HCT116 (cell line): ENCODE measurements at regions not wholly inside any gene's neighbourhood (a gene's known extent, or its start where the extent isn't known, plus 50 kb on each side); places are given as distances from the start of the nearest gene placed in this dataset.

Experiments
- ATAC-seq: fragments of 200-7000 bp; cut with Tn5 transposase; 2 replicates; pipeline ENCODE4 v1.9.1; 2020; ENCODE audit warnings: mild to moderate bottlenecking, moderate library complexity
- BruUV-seq: library from RNA; stranded (reverse); fragments of 400-500 nt; replicated peaks from 2 replicates; lab custom pipeline; 2021; lab: Mats Ljungman, UMichigan
- CTCF ChIA-PET: fragments of 300-600 bp; sonication (Branson Sonifier 250); formaldehyde crosslinking; loops from one replicate; lab custom pipeline; 2021; ENCODE audit warnings: antibody characterized with exemption; lab: Charles Lee
- POLR2A ChIA-PET: fragments of 300-600, 350-600 bp; sonication (Branson Sonifier 250); formaldehyde crosslinking; loops from one replicate; lab custom pipeline; 2021; ENCODE audit warnings: antibody characterized with exemption; lab: Charles Lee
- RAD21 ChIA-PET, 2 experiments: fragments of 300-600 bp; sonication (Branson Sonifier 250); formaldehyde crosslinking; loops; one replicate each; lab custom pipeline; 2023; ENCODE audit warnings: low total read pairs in 2 of 2; ENCODE audit not compliant: uncharacterized antibody in 2 of 2, unreplicated experiment in 2 of 2, low non-redundant PET in 1 of 2; lab: Charles Lee
- DNase-seq: peaks from one replicate; pipeline ENCODE4 v3.0.0-alpha.2; 2010; ENCODE audit warnings: low read depth, low spot score
- H2AFZ ChIP-seq: fragments of 200-600 bp; shearing (Covaris generic), sonication (generic); 2 replicates; pipeline ENCODE4 v1.6.1; 2017; ENCODE audit warnings: low read depth, mixed run types, mixed read lengths, antibody characterized with exemption, low read length; ENCODE audit not compliant: poor library complexity, severe bottlenecking
- H3K27ac ChIP-seq: 2 replicates; pipeline ENCODE4 v1.5.1; 2012; ENCODE audit warnings: low read depth, low read length
- H3K27me3 ChIP-seq: fragments of 200-600 bp; sonication (generic); 2 replicates; pipeline ENCODE4 v1.6.1; 2016; ENCODE audit warnings: mixed run types, low read length, mixed read lengths; ENCODE audit not compliant: insufficient read depth
- H3K36me3 ChIP-seq, 2 experiments: fragments of 200-500 bp in 1 of 2; fragments of 200-600 bp in 1 of 2; sonication (Bioruptor generic) in 1 of 2; sonication (generic) in 1 of 2; 2 replicates each; pipeline versions ENCODE4 v1.5.1 to v1.6.1; 2014 to 2016; ENCODE audit warnings: low read length in 2 of 2, inconsistent platforms in 1 of 2, mixed read lengths in 1 of 2, mixed run types in 1 of 2; ENCODE audit not compliant: insufficient read depth in 2 of 2, control insufficient read depth in 1 of 2
- H3K4me1 ChIP-seq, 2 experiments: fragments of 200-600 bp in 1 of 2; sonication (generic) in 1 of 2; 2 replicates each; pipeline versions ENCODE4 v1.5.1 to v1.6.1; 2012 to 2017; ENCODE audit warnings: low read length in 2 of 2, inconsistent platforms in 1 of 2, mild to moderate bottlenecking in 1 of 2, mixed read lengths in 1 of 2, mixed run types in 1 of 2, moderate library complexity in 1 of 2; ENCODE audit not compliant: insufficient read depth in 2 of 2, control insufficient read depth in 1 of 2
- H3K4me2 ChIP-seq: fragments of 200-600 bp; sonication (generic); 2 replicates; pipeline ENCODE4 v1.6.1; 2017; ENCODE audit warnings: mixed run types, low read length, mixed read lengths
- H3K4me3 ChIP-seq, 2 experiments: fragments of 200-600 bp in 1 of 2; sonication (generic) in 1 of 2; replicated peaks in 1 of 2; 2 replicates each; pipeline ENCODE4 v1.5.1; 2011 to 2016; ENCODE audit warnings: low read length in 2 of 2, control low read depth in 1 of 2, low read depth in 1 of 2, mild to moderate bottlenecking in 1 of 2, mixed read lengths in 1 of 2, mixed run types in 1 of 2
- H3K79me2 ChIP-seq: fragments of 200-600 bp; sonication (generic); 2 replicates; pipeline ENCODE4 v1.6.1; 2017; ENCODE audit warnings: mild to moderate bottlenecking, mixed run types, low read length, moderate library complexity, mixed read lengths; ENCODE audit not compliant: insufficient read depth
- H3K9ac ChIP-seq: fragments of 200-600 bp; sonication (generic); 2 replicates; pipeline ENCODE4 v1.6.1; 2016; ENCODE audit warnings: low read length, mixed read lengths
- H3K9me2 ChIP-seq: fragments of 200-600 bp; sonication (generic), shearing (Covaris generic); 2 replicates; pipeline ENCODE4 v1.6.1; 2017; ENCODE audit warnings: mixed run types, mild to moderate bottlenecking, moderate library complexity; ENCODE audit not compliant: insufficient read depth
- H3K9me3 ChIP-seq, 2 experiments: fragments of 200-500 bp in 1 of 2; fragments of 200-600 bp in 1 of 2; sonication (Bioruptor generic) in 1 of 2; sonication (generic) in 1 of 2; 2 replicates each; pipeline ENCODE4 v1.6.1; 2014 to 2017; ENCODE audit warnings: low read length in 2 of 2, mixed read lengths in 2 of 2, inconsistent platforms in 1 of 2, low read depth in 1 of 2, mild to moderate bottlenecking in 1 of 2, mixed run types in 1 of 2, moderate library complexity in 1 of 2; ENCODE audit not compliant: control insufficient read depth in 1 of 2, insufficient read depth in 1 of 2
- H4K20me1 ChIP-seq: fragments of 200-600 bp; sonication (generic), shearing (Covaris generic); 2 replicates; pipeline ENCODE4 v1.6.1; 2017; ENCODE audit warnings: mixed run types, mild to moderate bottlenecking, moderate library complexity; ENCODE audit not compliant: insufficient read depth
- ATF3 ChIP-seq: IDR thresholded peaks from 2 replicates; pipeline ENCODE4 v1.6.1; 2012
- MAX ChIP-seq: IDR thresholded peaks from 2 replicates; pipeline ENCODE4 v1.6.1; 2012
- POLR2A ChIP-seq: IDR thresholded peaks from 2 replicates; pipeline ENCODE4 v1.7.0; 2011; ENCODE audit warnings: borderline replicate concordance; ENCODE audit not compliant: insufficient read depth, insufficient read length; ENCODE audit errors: extremely low read depth
- RAD21 ChIP-seq: IDR thresholded peaks from 2 replicates; pipeline ENCODE4 v1.6.1; 2012; ENCODE audit warnings: low read depth, mild to moderate bottlenecking
- SP1 ChIP-seq: IDR thresholded peaks from 2 replicates; pipeline ENCODE4 v1.6.1; 2012; ENCODE audit warnings: low read depth
- TCF7L2 ChIP-seq: IDR thresholded peaks from 2 replicates; pipeline ENCODE4 v1.7.0; 2011; ENCODE audit warnings: borderline replicate concordance, inconsistent platforms; ENCODE audit not compliant: insufficient read depth, insufficient read length; ENCODE audit errors: extremely low read depth
- YY1 ChIP-seq: IDR thresholded peaks from 2 replicates; pipeline ENCODE4 v1.6.1; 2011; ENCODE audit warnings: low read length, low read depth, moderate library complexity, mild to moderate bottlenecking; ENCODE audit not compliant: insufficient replicate concordance; ENCODE audit errors: extremely low read depth
- ZBTB33 ChIP-seq: IDR thresholded peaks from 2 replicates; pipeline ENCODE4 v1.6.1; 2011; ENCODE audit warnings: mild to moderate bottlenecking, low read length, moderate library complexity; ENCODE audit not compliant: insufficient replicate concordance; ENCODE audit errors: extremely low read depth
- intact Hi-C: fragments of 100-400 bp; cut with micrococcal nuclease; formaldehyde crosslinking; loops from 2 replicates; pipeline ENCODE4 v1.10.0; 2022

DNA sequence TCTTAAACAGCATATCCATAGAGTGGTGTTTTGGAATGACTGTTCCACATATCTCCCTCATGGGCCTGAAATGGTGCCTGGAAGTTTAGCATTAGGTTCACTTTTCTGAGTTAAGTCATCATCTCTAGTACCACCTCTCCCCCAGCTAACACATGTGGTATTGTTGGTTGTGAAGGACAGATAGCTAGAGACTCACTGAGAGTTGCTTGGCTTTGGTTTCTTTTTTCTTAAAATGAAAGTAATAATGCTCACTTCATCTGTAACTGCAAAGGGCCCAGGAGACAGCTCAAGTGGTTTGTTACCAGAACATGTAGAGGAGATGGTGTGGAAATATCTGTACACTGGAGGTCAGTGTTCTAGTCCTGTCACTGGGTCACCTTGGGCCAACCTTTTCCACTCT, 90.9 kb downstream of the EFNB1 start:
- DNase-seq (no peak), ATAC-seq (no peak)
- Histone ChIP-seq H3K9ac (no peak overlapping the region), H3K4me1 (no peaks in the 10 kb centered on the region), H3K79me2 (no peaks in the 10 kb centered on the region), H3K4me2 (no peak overlapping the region), H3K36me3 (no peaks in the 10 kb centered on the region), H3K4me3 (no peak overlapping the region), H3K9me3 (no peaks in the 10 kb centered on the region), H3K9me2 (no peaks in the 10 kb centered on the region), H3K27ac (no peak overlapping the region), H2AFZ (no peak overlapping the region), H4K20me1 (no peaks in the 10 kb centered on the region), H3K27me3 (no peaks in the 10 kb centered on the region)
- intact Hi-C loops = no loop called here
- TF ChIP-seq TCF7L2 (no peak), POLR2A (no peak), RAD21 (no peak), ZBTB33 (no peak), YY1 (no peak), ATF3 (no peak), MAX (no peak), SP1 (no peak)
- BruUV-seq = no TSS peak
- POLR2A ChIA-PET = interaction anchor here (1.3 kb wide), 1 partner anchor 91 kb away, joined by 3 read pairs; the partner anchor contains the start of gene EFNB1
- RAD21 ChIA-PET = no interaction called here
- CTCF ChIA-PET = interaction anchor here (1.8 kb wide), 1 partner anchor 27 kb away, joined by 3 read pairs; no protein-coding TSS in a partner anchor
